CD14-positive monocyte (primary cell): ENCODE measurements at regions not wholly inside any gene's neighbourhood (a gene's known extent, or its start where the extent isn't known, plus 50 kb on each side); places are given as distances from the start of the nearest gene placed in this dataset.

Source experiments
- DNase-seq, 3 donors: peaks; one replicate each; pipeline ENCODE4 v3.0.0-alpha.2; 2011 to 2022
- H2AFZ ChIP-seq: 2 replicates; pipeline ENCODE4 v1.6.0; 2012; ENCODE audit warnings: mild to moderate bottlenecking, low read depth, low read length, inconsistent platforms; ENCODE audit not compliant: insufficient read depth, poor library complexity, severe bottlenecking
- H3K27ac ChIP-seq, 2 donors: 1 replicate in 1 of 2; 2 replicates in 1 of 2; pipeline ENCODE4 v1.5.1; 2012 to 2013; ENCODE audit warnings: low read length in 2 of 2, control low read depth in 1 of 2, inconsistent platforms in 1 of 2, low read depth in 1 of 2, mild to moderate bottlenecking in 1 of 2
- H3K27me3 ChIP-seq, 2 donors: one replicate each; pipeline versions ENCODE4 v1.6.0 to v1.6.1; 2011 to 2013; ENCODE audit warnings: low read length in 2 of 2; ENCODE audit not compliant: control insufficient read depth in 2 of 2, insufficient read depth in 2 of 2
- H3K36me3 ChIP-seq, 2 donors: replicated peaks in 1 of 2; 1 replicate in 1 of 2; 2 replicates in 1 of 2; pipeline versions ENCODE4 v1.5.1 to v1.6.1; 2012 to 2013; ENCODE audit warnings: low read length in 2 of 2, control low read depth in 1 of 2, inconsistent platforms in 1 of 2, mild to moderate bottlenecking in 1 of 2; ENCODE audit not compliant: insufficient read depth in 2 of 2, control insufficient read depth in 1 of 2
- H3K4me1 ChIP-seq, 2 donors: 1 replicate in 1 of 2; 2 replicates in 1 of 2; pipeline versions ENCODE4 v1.5.1 to v1.6.1; 2012 to 2013; ENCODE audit warnings: low read length in 2 of 2, control low read depth in 1 of 2, inconsistent platforms in 1 of 2, mild to moderate bottlenecking in 1 of 2, moderate library complexity in 1 of 2; ENCODE audit not compliant: insufficient read depth in 2 of 2, control insufficient read depth in 1 of 2
- H3K4me2 ChIP-seq: replicated peaks from 2 replicates; pipeline ENCODE3; 2012; ENCODE audit warnings: low read length, moderate library complexity, mild to moderate bottlenecking; ENCODE audit not compliant: poor library complexity, severe bottlenecking; ENCODE audit errors: extremely low read depth
- H3K4me3 ChIP-seq, 3 experiments: fragments of 200-600 bp in 1 of 3; sonication (generic) in 1 of 3; replicated peaks in 1 of 3; 1 replicate in 2 of 3; 2 replicates in 1 of 3; pipeline ENCODE4 v1.5.1; 2011 to 2013; ENCODE audit warnings: low read length in 3 of 3, mild to moderate bottlenecking in 3 of 3, control low read depth in 2 of 3, low read depth in 2 of 3, inconsistent platforms in 1 of 3, moderate library complexity in 1 of 3
- H3K79me2 ChIP-seq: 2 replicates; pipeline ENCODE4 v1.6.0; 2012; ENCODE audit warnings: mild to moderate bottlenecking, control low read depth, inconsistent platforms, low read length, moderate library complexity; ENCODE audit not compliant: insufficient read depth
- H3K9ac ChIP-seq: 2 replicates; pipeline ENCODE4 v1.6.0; 2017; ENCODE audit warnings: low read length, mild to moderate bottlenecking; ENCODE audit not compliant: insufficient read depth, poor library complexity, severe bottlenecking
- H3K9me3 ChIP-seq, 2 donors: replicated peaks in 1 of 2; 1 replicate in 1 of 2; 2 replicates in 1 of 2; pipeline versions ENCODE4 v1.5.1 to v1.6.1; 2012 to 2013; ENCODE audit warnings: low read length in 2 of 2, control low read depth in 1 of 2; ENCODE audit not compliant: control insufficient read depth in 1 of 2, insufficient read depth in 1 of 2
- H4K20me1 ChIP-seq: 2 replicates; pipeline ENCODE4 v1.6.0; 2012; ENCODE audit warnings: mild to moderate bottlenecking, low read length, control low read depth, moderate library complexity; ENCODE audit not compliant: insufficient read depth
- H3K27ac Mint-ChIP-seq, 7 donors: one replicate each; pipeline ENCODE4 v1.8.0; 2020; ENCODE audit warnings: mild to moderate bottlenecking in 7 of 7, mixed read lengths in 7 of 7, moderate library complexity in 6 of 7, inconsistent platforms in 2 of 7
- H3K27me3 Mint-ChIP-seq, 3 donors: one replicate each; pipeline ENCODE4 v1.8.0; 2021 to 2022; ENCODE audit warnings: low read depth in 3 of 3, mild to moderate bottlenecking in 3 of 3, mixed read lengths in 3 of 3, moderate library complexity in 3 of 3, inconsistent platforms in 1 of 3
- H3K36me3 Mint-ChIP-seq, 2 donors: one replicate each; pipeline ENCODE4 v1.8.0; 2020; ENCODE audit warnings: mixed read lengths in 2 of 2, inconsistent platforms in 1 of 2, mild to moderate bottlenecking in 1 of 2
- H3K4me1 Mint-ChIP-seq: one replicate; pipeline ENCODE4 v1.8.0; 2020; ENCODE audit warnings: mild to moderate bottlenecking, mixed read lengths
- H3K4me3 Mint-ChIP-seq, 2 donors: one replicate each; pipeline ENCODE4 v1.8.0; 2020; ENCODE audit warnings: mild to moderate bottlenecking in 2 of 2, mixed read lengths in 2 of 2, moderate library complexity in 1 of 2
- H3K9me3 Mint-ChIP-seq, 7 donors: one replicate each; pipeline ENCODE4 v1.8.0; 2020 to 2022; ENCODE audit warnings: mixed read lengths in 7 of 7, mild to moderate bottlenecking in 6 of 7, moderate library complexity in 6 of 7, inconsistent platforms in 2 of 7
- CTCF ChIP-seq: fragments of 200-600 bp; IDR thresholded peaks from one replicate; pipeline ENCODE4 v1.8.0; 2022; ENCODE audit warnings: antibody characterized with exemption, mild to moderate bottlenecking
- WGBS: methylation state at CpG from one replicate; pipeline ENCODE4 v1.1.5; 2013; ENCODE audit warnings: missing lambda C conversion rate; ENCODE audit not compliant: insufficient coverage; 5-methylcytosine and 5-hydroxymethylcytosine counted together
- intact Hi-C, 2 donors: fragments of 100-400 bp; cut with micrococcal nuclease; formaldehyde crosslinking; loops; one replicate each; pipeline versions ENCODE4 v1.15.0 to v1.15.1; 2023

DNA sequence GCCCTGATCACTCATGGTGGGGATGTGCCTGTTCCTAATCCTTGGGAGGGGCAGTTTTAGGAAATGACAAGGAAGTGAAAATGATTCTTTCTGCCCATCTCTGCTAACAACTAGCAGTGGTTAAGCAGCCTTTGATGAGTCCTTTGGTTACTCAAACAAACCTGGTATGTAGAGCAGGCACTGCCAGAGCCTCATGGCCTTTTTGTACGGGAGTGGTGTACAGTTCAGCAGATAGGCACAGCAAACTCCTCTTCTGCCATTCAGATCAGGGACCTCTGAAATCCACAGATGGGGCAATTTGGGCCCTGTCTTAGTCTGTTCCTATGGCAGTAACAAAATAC, 66.2 kb downstream of the FZD4 start:
- Histone ChIP-seq H3K27ac (no peak overlapping the region), H3K9ac (no peak overlapping the region), H4K20me1 (no peaks in the 10 kb centered on the region), H3K9me3 (no peaks in the 10 kb centered on the region), H3K79me2 (no peaks in the 10 kb centered on the region), H3K36me3 (no peaks in the 10 kb centered on the region), H3K4me2 (no peak overlapping the region), H3K4me1 (no peaks in the 10 kb centered on the region), H3K27me3 (no peaks in the 10 kb centered on the region), H3K4me3 (no peak overlapping the region), H2AFZ (no peak overlapping the region)
- no peak overlapping the region for H3K4me3 Mint-ChIP-seq
- H3K4me1 Mint-ChIP-seq = no peaks in the 10 kb centered on the region
- intact Hi-C loops = no loop called here
- peaks cover 0 to 5% (median 0%) of the 10 kb centered on the region in 3 donors for H3K27me3 Mint-ChIP-seq
- no peaks in the 10 kb centered on the region for H3K36me3 Mint-ChIP-seq
- DNase-seq = no peak
- H3K9me3 Mint-ChIP-seq = peaks cover 0 to 1% (median 0%) of the 10 kb centered on the region in 7 donors
- no peak overlapping the region for H3K27ac Mint-ChIP-seq
- no peak for TF ChIP-seq CTCF
- 100% methylated on average over 1 of the region's 1 CpG for WGBS

DNA sequence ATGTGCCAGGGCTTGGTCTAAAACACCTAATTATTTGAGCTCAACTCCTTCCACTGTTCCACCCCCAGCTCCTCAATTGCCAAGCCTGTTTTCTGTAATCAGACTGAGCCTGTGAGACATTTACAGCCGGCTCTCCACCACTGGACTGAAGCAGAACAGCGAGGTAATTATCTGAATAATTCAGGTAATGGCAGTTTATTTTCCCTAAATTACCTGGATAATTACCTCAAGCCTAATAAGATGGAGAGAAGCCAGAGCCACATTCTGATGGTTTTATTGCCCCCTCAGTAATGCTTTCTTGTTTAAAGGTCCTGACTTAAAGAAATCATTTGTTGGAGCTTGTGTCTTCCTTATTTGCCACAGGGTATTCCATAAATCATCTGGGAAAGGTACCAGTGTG, 64.2 kb downstream of the FZD4 start:
- no peaks in the 10 kb centered on the region for H4K20me1 ChIP-seq
- no peaks in the 10 kb centered on the region for H3K9me3 ChIP-seq
- no CpG with 5 or more reads among the region's 2 CpGs for WGBS
- no peak for DNase-seq
- H3K9me3 Mint-ChIP-seq = no peaks in the 10 kb centered on the region
- no peaks in the 10 kb centered on the region for H3K36me3 ChIP-seq
- H3K4me1 Mint-ChIP-seq = no peaks in the 10 kb centered on the region
- no peaks in the 10 kb centered on the region for H3K27me3 ChIP-seq
- no peak overlapping the region for H2AFZ ChIP-seq
- H3K9ac ChIP-seq = no peak overlapping the region
- intact Hi-C loops = no loop called here
- H3K4me1 ChIP-seq = no peaks in the 10 kb centered on the region
- H3K79me2 ChIP-seq = no peaks in the 10 kb centered on the region
- no peak for TF ChIP-seq CTCF
- no peak overlapping the region for H3K4me2 ChIP-seq
- H3K4me3 Mint-ChIP-seq = no peak overlapping the region
- H3K27ac ChIP-seq = no peak overlapping the region
- peaks cover 0 to 3% (median 2%) of the 10 kb centered on the region in 3 donors for H3K27me3 Mint-ChIP-seq
- H3K27ac Mint-ChIP-seq = no peak overlapping the region
- no peaks in the 10 kb centered on the region for H3K36me3 Mint-ChIP-seq
- H3K4me3 ChIP-seq = no peak overlapping the region
